ENCODE measurements at regions not wholly inside any gene's neighbourhood (a gene's known extent, or its start where the extent isn't known, plus 50 kb on each side); places are given as distances from the start of the nearest gene placed in this dataset.

- Mint-ChIP-seq H3K27ac (no peak overlapping the region), H3K36me3 (ENCODE audit: low read depth) (no peaks in the 10 kb centered on the region), H3K4me3 (ENCODE audit: low read depth) (no peak overlapping the region), H3K9me3 (peaks cover 4% of the 10 kb centered on the region), H3K4me1 (ENCODE audit: low read depth) (peaks cover 7% of the 10 kb centered on the region), H3K27me3 (ENCODE audit: low read depth) (no peaks in the 10 kb centered on the region)
- no peak for DNase-seq (ENCODE audit: low spot score)
- intact Hi-C loops (cut with micrococcal nuclease) = no loop called here
Measured at GRCh38 chr21:28635541-28635940, 357.1 kb downstream of the LTN1 start.

- no peaks in the 10 kb centered on the region for H3K27me3 Mint-ChIP-seq (ENCODE audit: low read depth)
- intact Hi-C loops (cut with micrococcal nuclease) = no loop called here
- DNase-seq (ENCODE audit: low spot score) = no peak
- no peak overlapping the region for H3K4me3 Mint-ChIP-seq (ENCODE audit: low read depth)
- no peaks in the 10 kb centered on the region for H3K36me3 Mint-ChIP-seq (ENCODE audit: low read depth)
- H3K27ac Mint-ChIP-seq = no peak overlapping the region
- H3K9me3 Mint-ChIP-seq = peaks cover 4% of the 10 kb centered on the region
- peaks cover 7% of the 10 kb centered on the region for H3K4me1 Mint-ChIP-seq (ENCODE audit: low read depth)
Measured at GRCh38 chr21:28633839-28634555, 358.7 kb downstream of the LTN1 start.

- no peaks in the 10 kb centered on the region for H3K36me3 Mint-ChIP-seq (ENCODE audit: low read depth)
- H3K9me3 Mint-ChIP-seq = no peaks in the 10 kb centered on the region
- H3K4me3 Mint-ChIP-seq (ENCODE audit: low read depth) = no peak overlapping the region
- DNase-seq (ENCODE audit: low spot score) = no peak
- no peaks in the 10 kb centered on the region for H3K27me3 Mint-ChIP-seq (ENCODE audit: low read depth)
- H3K27ac Mint-ChIP-seq = no peak overlapping the region
- intact Hi-C loops (cut with micrococcal nuclease) = no loop called here
- peaks cover 7% of the 10 kb centered on the region for H3K4me1 Mint-ChIP-seq (ENCODE audit: low read depth)
Measured at GRCh38 chr21:28632755-28633408, 359.8 kb downstream of the LTN1 start.

- no peak overlapping the region for H3K4me3 Mint-ChIP-seq (ENCODE audit: low read depth)
- H3K4me1 Mint-ChIP-seq (ENCODE audit: low read depth) = peaks cover 4% of the 10 kb centered on the region
- H3K36me3 Mint-ChIP-seq (ENCODE audit: low read depth) = no peaks in the 10 kb centered on the region
- H3K27ac Mint-ChIP-seq = no peak overlapping the region
- H3K27me3 Mint-ChIP-seq (ENCODE audit: low read depth) = no peaks in the 10 kb centered on the region
- no peak for DNase-seq (ENCODE audit: low spot score)
- intact Hi-C loops (cut with micrococcal nuclease) = no loop called here
- H3K9me3 Mint-ChIP-seq = no peaks in the 10 kb centered on the region
Measured at GRCh38 chr21:28627691-28628090, 365.0 kb downstream of the LTN1 start.

GRCh38 chr21:28627261-28627660 lies 365.4 kb downstream of the LTN1 start:
- Mint-ChIP-seq H3K27me3 (ENCODE audit: low read depth) (no peaks in the 10 kb centered on the region), H3K4me1 (ENCODE audit: low read depth) (peaks cover 3% of the 10 kb centered on the region), H3K9me3 (no peaks in the 10 kb centered on the region), H3K4me3 (ENCODE audit: low read depth) (no peak overlapping the region), H3K36me3 (ENCODE audit: low read depth) (no peaks in the 10 kb centered on the region), H3K27ac (no peak overlapping the region)
- DNase-seq (ENCODE audit: low spot score) = no peak
- intact Hi-C loops (cut with micrococcal nuclease) = no loop called here

- H3K36me3 Mint-ChIP-seq (ENCODE audit: low read depth) = peaks cover 3% of the 10 kb centered on the region
- no peak overlapping the region for H3K4me3 Mint-ChIP-seq (ENCODE audit: low read depth)
- intact Hi-C loops (cut with micrococcal nuclease) = no loop called here
- peaks cover 3% of the 10 kb centered on the region for H3K4me1 Mint-ChIP-seq (ENCODE audit: low read depth)
- H3K27ac Mint-ChIP-seq = no peak overlapping the region
- no peaks in the 10 kb centered on the region for H3K27me3 Mint-ChIP-seq (ENCODE audit: low read depth)
- no peak for DNase-seq (ENCODE audit: low spot score)
- H3K9me3 Mint-ChIP-seq = peaks cover 3% of the 10 kb centered on the region
Measured at GRCh38 chr21:28624626-28625025, 368.1 kb downstream of the LTN1 start.

GRCh38 chr21:28617300-28617699 lies 375.4 kb downstream of the LTN1 start:
- no peak overlapping the region for H3K27ac Mint-ChIP-seq
- DNase-seq (ENCODE audit: low spot score) = no peak

GRCh38 chr21:28615276-28615675 lies 377.4 kb downstream of the LTN1 start:
- H3K27ac Mint-ChIP-seq = no peak overlapping the region

More at GRCh38 chr21:28617300-28617699, 375.4 kb downstream of the LTN1 start:
- Mint-ChIP-seq H3K9me3 (peaks cover 3% of the 10 kb centered on the region), H3K4me3 (ENCODE audit: low read depth) (no peak overlapping the region), H3K27me3 (ENCODE audit: low read depth) (no peaks in the 10 kb centered on the region), H3K4me1 (ENCODE audit: low read depth) (no peaks in the 10 kb centered on the region), H3K36me3 (ENCODE audit: low read depth) (peaks cover 3% of the 10 kb centered on the region)
- intact Hi-C loops (cut with micrococcal nuclease) = no loop called here

GRCh38 chr21:28614791-28615190 lies 377.9 kb downstream of the LTN1 start:
- Mint-ChIP-seq H3K4me3 (ENCODE audit: low read depth) (no peak overlapping the region), H3K27me3 (ENCODE audit: low read depth) (no peaks in the 10 kb centered on the region), H3K36me3 (ENCODE audit: low read depth) (no peaks in the 10 kb centered on the region), H3K4me1 (ENCODE audit: low read depth) (no peaks in the 10 kb centered on the region), H3K27ac (no peak overlapping the region), H3K9me3 (peaks cover 1% of the 10 kb centered on the region)
- no peak for DNase-seq (ENCODE audit: low spot score)
- intact Hi-C loops (cut with micrococcal nuclease) = no loop called here

More at GRCh38 chr21:28615276-28615675, 377.4 kb downstream of the LTN1 start:
- H3K27me3 Mint-ChIP-seq (ENCODE audit: low read depth) = no peaks in the 10 kb centered on the region
- H3K4me1 Mint-ChIP-seq (ENCODE audit: low read depth) = no peaks in the 10 kb centered on the region
- intact Hi-C loops (cut with micrococcal nuclease) = no loop called here
- H3K4me3 Mint-ChIP-seq (ENCODE audit: low read depth) = no peak overlapping the region
- H3K9me3 Mint-ChIP-seq = no peaks in the 10 kb centered on the region
- no peaks in the 10 kb centered on the region for H3K36me3 Mint-ChIP-seq (ENCODE audit: low read depth)
- DNase-seq (ENCODE audit: low spot score) = no peak

- no peak for DNase-seq (ENCODE audit: low spot score)
- Mint-ChIP-seq H3K4me1 (ENCODE audit: low read depth) (peaks cover 10% of the 10 kb centered on the region), H3K36me3 (ENCODE audit: low read depth) (peaks cover 5% of the 10 kb centered on the region), H3K4me3 (ENCODE audit: low read depth) (no peak overlapping the region), H3K27ac (no peak overlapping the region), H3K27me3 (ENCODE audit: low read depth) (no peaks in the 10 kb centered on the region), H3K9me3 (peaks cover 10% of the 10 kb centered on the region)
- intact Hi-C loops (cut with micrococcal nuclease) = no loop called here
Measured at GRCh38 chr21:28608646-28609045, 384.0 kb downstream of the LTN1 start.

GRCh38 chr21:28607545-28607944 lies 385.1 kb downstream of the LTN1 start:
- Mint-ChIP-seq H3K27me3 (ENCODE audit: low read depth) (no peaks in the 10 kb centered on the region), H3K27ac (no peak overlapping the region), H3K4me1 (ENCODE audit: low read depth) (peaks cover 10% of the 10 kb centered on the region), H3K36me3 (ENCODE audit: low read depth) (peaks cover 5% of the 10 kb centered on the region), H3K9me3 (peaks cover 14% of the 10 kb centered on the region), H3K4me3 (ENCODE audit: low read depth) (no peak overlapping the region)
- DNase-seq (ENCODE audit: low spot score) = no peak
- intact Hi-C loops (cut with micrococcal nuclease) = no loop called here

GRCh38 chr21:28604946-28605537 lies 387.6 kb downstream of the LTN1 start:
- Mint-ChIP-seq H3K27ac (no peak overlapping the region), H3K4me3 (ENCODE audit: low read depth) (no peak overlapping the region), H3K9me3 (peaks cover 28% of the 10 kb centered on the region), H3K36me3 (ENCODE audit: low read depth) (peaks cover 18% of the 10 kb centered on the region), H3K4me1 (ENCODE audit: low read depth) (peaks cover 10% of the 10 kb centered on the region), H3K27me3 (ENCODE audit: low read depth) (no peaks in the 10 kb centered on the region)
- no peak for DNase-seq (ENCODE audit: low spot score)
- intact Hi-C loops (cut with micrococcal nuclease) = no loop called here

GRCh38 chr21:28602546-28602945 lies 390.1 kb downstream of the LTN1 start:
- intact Hi-C loops (cut with micrococcal nuclease) = no loop called here
- Mint-ChIP-seq H3K27ac (no peak overlapping the region), H3K9me3 (peaks cover 43% of the 10 kb centered on the region), H3K4me1 (ENCODE audit: low read depth) (peaks cover 9% of the 10 kb centered on the region), H3K27me3 (ENCODE audit: low read depth) (no peaks in the 10 kb centered on the region), H3K36me3 (ENCODE audit: low read depth) (peaks cover 18% of the 10 kb centered on the region), H3K4me3 (ENCODE audit: low read depth) (no peak overlapping the region)
- no peak for DNase-seq (ENCODE audit: low spot score)
